HS-5 (cell line): ENCODE measurements at regions not wholly inside any gene's neighbourhood (a gene's known extent, or its start where the extent isn't known, plus 50 kb on each side); places are given as distances from the start of the nearest gene placed in this dataset.
A peak's percentile ranks its signal among the peaks of the same experiment; 100 is the strongest.
"Not testable (repeated sequence)": the region's sequence is repeated elsewhere in the genome, so short reads cannot be mapped to it uniquely, and the experiment has no call there.

ENCODE experiments used
- DNase-seq: peaks from one replicate; pipeline ENCODE4 v3.0.0-alpha.2; 2012; ENCODE audit warnings: low read depth

DNA sequence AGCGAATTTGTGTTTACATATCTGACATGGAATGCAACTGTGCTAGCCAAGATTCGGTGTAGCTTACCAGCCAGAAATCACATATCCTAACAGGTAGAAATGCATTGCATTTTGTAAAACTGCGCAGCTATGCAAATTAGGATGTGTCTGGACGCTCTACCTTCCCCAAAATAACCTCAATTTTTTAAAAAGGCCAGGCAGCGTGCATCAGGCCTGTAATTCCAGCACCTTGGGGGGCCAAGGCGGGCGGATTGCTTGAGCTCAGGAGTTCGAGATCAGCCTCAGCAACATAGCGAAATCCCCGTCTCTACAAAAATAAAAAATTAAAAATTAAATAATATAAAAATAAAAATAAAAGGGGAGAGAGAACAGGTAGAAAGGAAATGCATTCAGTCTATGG, 305.0 kb downstream of the TYW1 start:
- no peak for DNase-seq

DNA sequence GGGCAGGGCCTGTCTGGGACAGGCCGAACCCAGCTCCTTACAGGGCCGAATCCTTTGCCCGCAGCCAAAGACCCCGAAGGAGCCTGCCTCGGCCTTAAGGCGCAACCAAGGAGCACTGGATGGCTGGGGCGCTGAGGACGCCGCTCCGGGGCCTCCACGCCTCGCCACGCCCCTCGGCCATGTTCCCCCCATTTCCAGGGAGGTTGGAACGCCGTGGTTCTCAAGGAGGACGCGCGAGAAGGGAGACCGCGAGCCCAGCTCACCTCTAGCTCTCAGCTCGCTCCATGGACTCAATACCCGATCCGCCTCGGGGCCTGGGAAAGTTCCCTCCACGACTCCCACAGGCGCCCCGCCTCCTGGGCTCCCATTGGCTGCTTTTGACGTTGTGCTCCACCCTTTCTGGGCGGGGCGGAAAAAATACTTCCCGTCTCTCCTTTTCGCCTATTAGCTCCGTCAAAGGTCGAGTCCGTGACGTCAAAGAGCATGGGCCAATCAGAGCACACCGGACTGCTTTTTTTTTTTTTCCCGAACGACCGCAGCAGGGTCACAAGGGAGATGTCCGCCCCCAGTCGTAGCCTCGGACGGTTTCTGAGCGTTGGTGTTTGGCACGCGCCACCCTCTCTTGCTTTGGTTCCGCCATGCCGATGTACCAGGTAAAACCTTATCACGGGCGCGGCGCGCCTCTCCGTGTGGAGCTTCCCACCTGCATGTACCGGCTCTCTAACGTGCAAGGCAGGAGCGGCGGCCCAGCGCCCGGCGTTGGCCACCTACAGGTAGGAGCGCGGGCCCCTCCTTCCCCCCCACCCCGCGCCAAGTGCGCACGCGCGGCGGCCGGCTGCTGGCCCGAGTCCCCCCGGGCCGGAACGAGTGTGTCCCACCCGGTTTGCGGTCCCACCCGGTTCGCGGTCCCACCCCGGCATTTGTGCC, 305.7 kb downstream of the TYW1 start:
- peak; percentile 89 for DNase-seq

DNA sequence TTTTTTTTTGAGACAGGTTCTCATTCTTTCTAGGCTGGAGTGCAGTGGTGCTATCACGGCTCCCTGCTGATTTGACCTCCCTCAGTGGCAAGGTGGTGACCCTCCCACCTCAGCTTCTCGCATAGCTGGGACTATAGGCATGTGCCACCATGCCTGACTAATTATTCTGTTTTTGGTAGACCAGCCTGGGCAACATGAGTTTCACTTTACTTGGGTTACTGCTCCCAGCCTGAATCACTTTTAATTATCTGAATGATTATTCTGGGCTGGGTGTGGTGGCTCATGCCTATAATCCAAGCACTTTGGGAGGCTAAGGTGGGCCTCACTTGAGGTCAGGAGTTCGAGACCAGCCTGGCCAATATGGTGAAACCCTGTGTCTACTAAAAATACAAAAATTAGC, 308.2 kb downstream of the TYW1 start:
- DNase-seq: not testable (repeated sequence)

DNA sequence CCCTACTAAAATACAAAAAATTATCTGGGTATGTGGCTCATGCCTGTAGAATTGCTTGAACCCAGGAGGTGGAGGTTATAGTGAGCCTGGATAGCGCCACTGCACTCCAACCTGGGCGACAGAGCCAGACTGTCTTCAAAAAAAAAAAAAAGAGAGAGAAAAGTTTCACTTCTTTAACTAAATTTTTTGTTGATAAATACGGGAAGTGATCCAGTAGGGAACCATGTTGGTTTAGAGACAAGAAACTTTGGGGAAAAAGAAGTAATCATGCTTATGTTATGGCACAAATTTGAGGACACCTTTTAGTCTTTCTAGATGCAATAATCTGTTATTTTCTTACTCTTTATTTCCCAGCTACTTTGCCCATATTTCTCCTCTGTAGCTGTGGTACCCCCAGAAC, 309.7 kb downstream of the TYW1 start:
- DNase-seq: no peak

DNA sequence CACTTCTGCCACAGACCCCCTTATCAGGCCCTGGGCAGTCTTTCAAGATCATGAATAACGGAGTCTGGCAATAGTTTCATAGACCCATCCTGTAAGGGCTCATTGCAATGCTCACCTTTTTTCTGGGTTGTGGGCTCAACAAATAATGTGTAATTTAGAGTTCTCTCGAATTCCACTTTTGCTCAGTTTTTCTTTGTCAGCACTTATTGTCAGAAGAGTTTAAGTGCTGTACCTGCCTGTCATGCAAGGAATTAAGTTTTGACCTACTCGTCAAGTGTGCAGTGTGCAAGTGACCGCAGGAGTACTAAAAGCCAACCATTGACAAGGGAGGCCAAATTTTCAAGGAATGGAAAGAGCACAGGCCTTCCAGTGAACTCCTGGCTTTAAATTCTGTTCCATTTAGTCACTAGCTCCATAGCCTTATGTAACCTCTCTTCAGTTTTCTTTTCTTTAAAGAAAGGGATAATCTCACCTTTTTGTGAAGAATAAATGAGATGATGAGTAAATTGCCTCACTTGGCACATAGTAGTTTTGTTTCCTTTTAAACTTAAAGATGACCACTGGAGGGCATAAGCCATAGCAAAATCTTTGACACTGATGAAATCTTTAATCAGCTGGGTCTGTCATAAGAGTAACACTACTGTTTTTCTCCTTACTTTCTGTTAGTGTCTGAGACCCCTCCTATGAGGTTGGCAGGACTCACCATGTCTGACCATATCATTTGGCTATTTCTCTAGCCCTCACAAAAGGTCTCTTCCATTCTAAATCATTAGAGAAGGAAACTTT, 313.3 kb downstream of the TYW1 start:
- DNase-seq: no peak

GRCh38 chr7:67311901-67312300, 315.3 kb downstream of the TYW1 start:
- no peak for DNase-seq

DNA sequence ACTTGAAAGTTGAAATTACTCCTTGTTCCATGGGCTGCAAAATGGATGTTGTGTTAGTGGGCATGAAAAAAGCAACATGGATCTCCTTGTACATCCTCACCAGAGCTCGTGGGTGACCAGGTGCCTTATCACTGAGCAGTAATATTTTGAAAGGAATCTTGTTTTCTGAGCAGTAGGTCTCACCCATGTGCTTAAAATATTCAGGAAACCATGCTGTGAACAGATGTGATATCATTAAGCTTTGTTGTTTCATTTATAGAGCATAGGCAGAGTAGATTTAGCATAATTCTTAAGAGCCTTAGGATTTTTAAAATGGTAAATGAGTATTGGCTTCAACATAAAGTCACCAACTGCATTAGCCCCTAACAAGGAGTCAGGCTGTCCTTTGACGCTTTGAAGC, 316.6 kb downstream of the TYW1 start:
- no peak for DNase-seq

- not testable (repeated sequence) for DNase-seq
Measured at GRCh38 chr7:67316902-67317301, 320.3 kb downstream of the TYW1 start.

- not testable (repeated sequence) for DNase-seq
Measured at GRCh38 chr7:67328257-67328656, 331.6 kb downstream of the TYW1 start.

DNA sequence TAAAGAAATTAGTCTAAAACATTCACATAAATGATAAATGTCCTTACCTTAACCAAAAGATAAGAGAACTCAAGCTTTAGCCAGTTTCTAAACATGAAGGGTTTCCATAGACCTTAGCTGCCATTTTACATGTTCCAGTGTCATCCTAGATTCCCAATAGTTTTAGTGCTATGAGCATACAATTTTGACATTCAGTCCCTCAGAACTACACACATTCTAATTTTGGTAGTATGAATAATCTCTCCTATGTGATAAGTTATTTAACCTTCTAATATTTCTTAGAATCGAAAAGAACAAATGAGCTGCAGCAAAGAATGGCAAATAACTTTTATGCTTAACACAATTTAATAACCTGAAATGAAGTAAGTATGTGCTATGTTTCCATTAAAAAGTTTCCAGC, 338.5 kb downstream of the TYW1 start:
- not testable (repeated sequence) for DNase-seq

GRCh38 chr7:67335663-67336062, 339.0 kb downstream of the TYW1 start:
- not testable (repeated sequence) for DNase-seq

GRCh38 chr7:67338545-67338944, 341.9 kb downstream of the TYW1 start:
- not testable (repeated sequence) for DNase-seq

DNA sequence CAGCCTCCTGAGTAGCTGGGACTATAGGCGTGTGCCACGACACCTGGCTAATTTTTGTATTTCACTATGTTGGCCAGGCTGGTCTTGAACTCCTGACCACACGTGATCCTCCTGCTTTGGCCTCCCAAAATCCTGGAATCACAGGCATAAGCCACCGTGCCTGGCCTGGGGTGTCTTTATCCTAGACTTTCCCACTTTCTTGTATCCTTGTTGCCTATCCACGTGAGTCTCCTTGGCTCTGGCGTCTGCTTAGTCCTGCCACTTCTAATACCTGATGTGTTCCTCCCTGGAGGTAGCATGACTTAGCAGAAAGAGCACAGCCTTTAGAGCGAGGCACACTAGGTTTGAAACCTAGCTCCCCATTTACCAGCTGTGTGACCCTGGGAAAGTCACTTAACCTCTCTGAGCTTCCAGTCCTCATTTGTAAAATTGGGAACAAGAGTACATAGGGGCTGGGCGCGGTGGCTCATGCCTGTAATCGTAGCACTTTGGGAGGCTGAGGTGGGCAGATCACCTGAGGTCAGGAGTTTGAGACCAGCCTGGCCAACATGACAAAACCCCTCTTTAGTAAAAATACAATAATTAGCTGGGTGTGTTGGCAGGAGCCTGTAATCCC, 344.6 kb downstream of the TYW1 start:
- no peak for DNase-seq

- DNase-seq: no peak
Measured at GRCh38 chr7:67343114-67343513, 346.5 kb downstream of the TYW1 start.

GRCh38 chr7:67343572-67343971, 346.9 kb downstream of the TYW1 start:
- no peak for DNase-seq

DNA sequence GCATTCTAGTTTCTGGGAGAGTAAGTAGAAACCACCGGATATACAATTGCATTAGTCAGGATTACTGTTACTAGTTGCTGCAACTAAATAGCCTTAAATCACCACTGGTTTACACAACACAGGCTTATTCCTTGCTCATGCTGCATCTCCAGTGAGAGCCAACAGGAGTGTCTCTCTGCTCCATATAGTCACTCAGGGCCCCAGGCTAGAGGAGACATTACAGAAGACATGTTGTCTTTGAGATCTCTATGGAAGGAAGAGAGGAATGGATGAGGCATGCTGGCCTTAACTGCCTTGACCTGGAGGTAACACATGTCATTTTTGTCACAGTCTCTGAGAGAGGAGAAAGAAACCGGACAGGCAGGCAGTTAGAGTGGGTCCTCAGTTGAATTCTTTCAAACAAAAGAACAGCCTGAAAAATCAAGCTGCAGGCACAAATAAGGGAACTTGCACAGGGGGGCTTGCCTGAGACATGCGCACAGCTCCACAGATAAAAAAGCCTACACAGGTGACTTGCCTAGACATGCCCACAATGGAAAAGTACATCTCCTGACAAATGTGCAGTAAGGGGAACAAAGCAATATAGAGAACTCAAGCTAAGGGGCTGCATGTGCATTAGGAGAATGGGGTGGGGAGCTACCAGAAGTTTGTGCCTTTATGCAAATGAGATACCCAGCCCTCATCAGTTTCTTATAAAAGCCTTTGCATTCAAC, 348.0 kb downstream of the TYW1 start:
- DNase-seq: no peak

DNA sequence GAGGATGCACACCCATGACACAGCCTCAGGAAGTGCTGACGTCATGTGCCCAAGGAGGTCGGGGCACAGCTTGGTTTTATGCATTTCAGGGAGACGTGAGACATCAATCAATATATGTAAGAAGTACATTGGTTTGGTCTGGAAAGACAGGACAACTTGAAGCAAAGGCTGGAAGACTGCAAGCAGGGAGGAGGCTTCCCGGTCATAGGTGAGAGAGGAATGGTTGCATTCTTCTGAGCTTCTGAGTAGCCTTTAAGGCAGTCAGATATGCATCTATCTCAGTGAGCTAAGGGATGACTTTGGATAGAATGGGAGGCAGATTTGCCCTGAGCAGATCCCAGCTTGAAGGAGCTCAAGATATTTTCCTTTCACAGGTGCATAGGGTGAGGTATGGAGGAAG, 349.5 kb downstream of the TYW1 start:
- no peak for DNase-seq

GRCh38 chr7:67346876-67347275, 350.2 kb downstream of the TYW1 start:
- DNase-seq: no peak

DNA sequence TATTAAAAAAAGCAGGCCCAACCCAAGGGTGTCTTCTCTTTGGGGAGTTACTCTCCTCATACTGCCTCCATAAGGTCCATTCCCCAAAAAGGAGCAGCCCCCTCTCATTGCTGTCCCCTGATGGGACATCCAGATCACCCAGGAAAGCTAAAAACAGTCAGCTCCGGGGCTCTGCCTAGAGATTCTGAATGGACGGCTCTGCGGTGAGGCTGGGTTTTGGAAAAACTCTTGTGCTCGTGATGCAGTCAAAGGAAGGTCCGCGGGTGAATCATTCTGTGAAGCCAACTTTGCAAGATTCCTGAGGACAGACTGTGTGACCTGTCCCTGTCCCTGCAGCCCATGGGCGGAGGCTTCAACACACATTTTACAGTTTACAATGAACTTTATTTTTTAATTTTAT, 351.5 kb downstream of the TYW1 start:
- no peak for DNase-seq

DNA sequence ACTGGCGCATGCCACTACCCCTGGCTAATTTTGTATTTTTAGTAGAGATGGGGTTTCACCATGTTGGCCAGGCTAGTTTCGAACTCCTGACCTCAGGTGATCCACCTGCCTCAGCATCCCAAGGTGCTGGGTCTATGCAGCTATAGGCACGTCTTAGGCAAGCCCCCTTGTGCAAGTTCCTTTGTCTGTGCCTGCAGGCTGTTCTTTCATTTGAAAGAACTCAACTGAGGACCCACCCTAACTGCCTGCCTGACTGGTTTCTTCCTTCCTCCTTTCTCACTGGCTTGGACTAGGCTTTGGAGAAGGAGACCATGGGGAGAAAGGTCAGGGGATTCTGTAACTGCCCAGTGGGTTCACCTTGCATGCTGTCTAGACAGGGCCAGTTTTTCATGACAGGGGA, 361.0 kb downstream of the TYW1 start:
- not testable (repeated sequence) for DNase-seq

- not testable (repeated sequence) for DNase-seq
Measured at GRCh38 chr7:67358316-67358715, 361.7 kb downstream of the TYW1 start.

- DNase-seq: not testable (repeated sequence)
Measured at GRCh38 chr7:67358738-67359137, 362.1 kb downstream of the TYW1 start.
